NCI-H526 treated with DMSO at 0.1 percent for 48 hours (cell line): ENCODE measurements at regions not wholly inside any gene's neighbourhood (a gene's known extent, or its start where the extent isn't known, plus 50 kb on each side); places are given as distances from the start of the nearest gene placed in this dataset.

Source experiments
- DNase-seq: peaks from one replicate; lab custom pipeline; 2025; lab: John Stamatoyannopoulos, UW

DNA sequence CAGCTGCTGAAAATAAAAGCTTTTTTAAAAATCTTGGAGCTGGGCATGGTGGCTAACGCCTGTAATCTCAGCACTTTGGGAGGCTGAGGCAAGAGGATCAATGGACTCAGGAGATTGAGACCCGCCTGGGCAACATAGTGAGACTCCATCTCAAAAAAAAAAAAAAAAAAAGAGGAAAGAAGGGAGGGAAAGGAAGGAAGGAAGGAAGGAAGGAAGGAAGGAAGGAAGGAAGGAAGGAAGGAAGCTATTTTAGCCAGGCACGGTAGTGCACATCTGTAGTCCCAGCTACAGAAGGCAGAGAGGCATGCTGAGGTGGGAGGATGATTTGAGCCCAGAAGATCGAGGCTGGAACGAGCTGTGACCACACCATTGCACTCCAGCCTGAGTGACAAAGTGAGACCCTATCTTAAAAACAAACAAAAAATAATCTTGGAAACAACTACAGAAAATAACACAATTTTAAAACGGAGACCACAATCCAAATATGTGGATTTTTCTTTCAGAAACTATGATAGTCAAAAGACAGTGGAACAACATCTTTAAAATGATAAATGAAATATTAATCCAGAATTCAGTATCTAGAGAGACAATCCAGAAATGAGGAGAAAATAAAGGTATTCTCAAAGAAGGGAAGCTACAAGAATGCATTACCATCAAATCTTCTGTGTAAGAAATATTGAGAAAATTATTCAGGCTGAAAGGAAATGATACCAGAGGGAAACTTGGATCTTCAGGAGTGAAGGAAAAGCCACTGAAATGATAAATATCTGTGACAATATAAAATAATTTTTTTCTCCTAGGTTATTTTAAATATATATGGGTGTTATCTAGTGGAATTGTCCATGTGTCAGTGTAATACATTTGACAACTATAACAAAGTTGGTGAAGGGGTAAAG lies 182.0 kb downstream of the GPX5 start:
- DNase-seq = no peak

- no peak for DNase-seq
These were observed 184.0 kb downstream of the GPX5 start for GRCh38 chr6:28709478-28710349.

- no peak for DNase-seq
These were observed 184.9 kb downstream of the GPX5 start for GRCh38 chr6:28710466-28711191.

DNA sequence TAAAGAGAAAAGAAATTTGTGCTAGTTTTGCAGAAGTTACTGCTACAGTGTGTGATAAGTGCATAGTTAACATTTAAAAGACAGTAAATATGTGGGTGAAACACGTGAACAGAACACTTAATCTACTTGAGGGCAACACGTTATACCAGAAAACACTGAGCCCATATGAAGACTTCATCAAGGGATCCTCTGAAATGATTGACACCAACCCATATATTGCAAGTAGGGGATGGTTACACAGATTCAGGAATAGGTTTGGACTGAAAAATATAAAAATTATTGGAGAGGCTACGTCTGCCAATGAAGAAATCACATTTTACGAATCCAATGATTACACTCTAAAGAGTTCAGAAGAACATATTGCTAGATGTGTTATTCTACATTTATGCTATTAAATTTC lies 185.6 kb downstream of the GPX5 start:
- no peak for DNase-seq

- DNase-seq = no peak
These were observed 186.2 kb downstream of the GPX5 start for GRCh38 chr6:28711788-28712341.

DNA sequence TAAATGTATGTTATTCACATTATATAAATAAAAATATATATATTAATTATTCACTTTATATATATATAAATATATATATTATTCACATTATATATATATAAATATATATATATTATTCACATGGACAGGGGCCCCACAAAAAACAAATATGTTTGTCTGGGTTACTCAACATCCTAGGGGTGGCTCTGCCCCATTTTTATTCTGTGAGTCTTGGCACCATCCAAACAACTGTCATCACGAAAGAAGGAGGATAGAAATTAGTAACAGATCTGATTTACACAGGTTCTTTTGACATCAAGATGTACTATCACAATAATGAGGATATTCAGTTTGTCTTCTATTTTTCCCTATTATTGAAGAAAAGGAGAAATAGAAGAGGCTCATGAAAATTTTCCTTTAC lies 187.3 kb downstream of the GPX5 start:
- no peak for DNase-seq

GRCh38 chr6:28719275-28719940 lies 193.7 kb downstream of the GPX5 start:
- no peak for DNase-seq

- no peak for DNase-seq
These were observed 194.9 kb downstream of the GPX5 start for GRCh38 chr6:28720357-28721231.

GRCh38 chr6:28721372-28721771 lies 195.7 kb downstream of the GPX5 start:
- no peak for DNase-seq

DNA sequence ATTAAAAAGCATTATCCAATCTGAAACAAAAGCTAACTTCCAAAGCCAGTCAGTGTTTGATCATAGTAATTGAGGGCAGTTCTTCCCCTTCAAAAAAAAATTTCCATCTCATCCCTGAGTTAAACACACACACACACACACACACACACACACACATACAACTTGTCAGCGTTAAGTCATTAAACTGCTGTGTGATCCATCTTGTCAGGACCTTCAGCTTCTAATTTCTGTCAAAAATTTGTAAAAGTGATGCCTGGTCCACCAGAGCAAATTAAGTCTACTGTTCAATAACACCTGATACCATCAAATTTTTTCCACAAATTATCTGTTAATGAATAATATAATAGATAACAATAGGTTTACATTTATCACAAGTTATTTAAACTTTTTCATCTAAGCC lies 198.7 kb downstream of the GPX5 start:
- no peak for DNase-seq

- no peak for DNase-seq
These were observed 198.4 kb downstream of the TRIM27 start for GRCh38 chr6:28725274-28725809.

DNA sequence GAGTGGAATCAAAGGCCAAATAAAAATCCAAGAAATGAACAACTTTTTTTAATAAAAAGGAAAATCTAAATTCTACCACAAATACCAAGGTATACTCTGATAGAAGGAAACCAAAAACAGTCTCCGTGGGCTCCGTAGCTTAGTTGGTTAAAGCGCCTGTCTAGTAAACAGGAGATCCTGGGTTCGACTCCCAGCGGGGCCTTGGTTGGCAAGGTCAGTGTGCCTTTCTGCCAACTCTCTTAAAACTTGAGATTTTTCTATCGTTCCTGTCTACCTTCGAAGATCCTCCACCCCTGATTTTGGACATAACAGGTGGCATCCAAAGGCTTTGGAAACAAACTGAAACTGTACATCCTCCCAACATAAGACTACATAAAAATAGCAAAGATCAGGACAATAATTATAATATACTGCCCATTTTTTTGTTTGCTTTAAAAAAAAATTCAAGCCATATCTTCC lies 197.9 kb downstream of the TRIM27 start:
- DNase-seq = no peak

DNA sequence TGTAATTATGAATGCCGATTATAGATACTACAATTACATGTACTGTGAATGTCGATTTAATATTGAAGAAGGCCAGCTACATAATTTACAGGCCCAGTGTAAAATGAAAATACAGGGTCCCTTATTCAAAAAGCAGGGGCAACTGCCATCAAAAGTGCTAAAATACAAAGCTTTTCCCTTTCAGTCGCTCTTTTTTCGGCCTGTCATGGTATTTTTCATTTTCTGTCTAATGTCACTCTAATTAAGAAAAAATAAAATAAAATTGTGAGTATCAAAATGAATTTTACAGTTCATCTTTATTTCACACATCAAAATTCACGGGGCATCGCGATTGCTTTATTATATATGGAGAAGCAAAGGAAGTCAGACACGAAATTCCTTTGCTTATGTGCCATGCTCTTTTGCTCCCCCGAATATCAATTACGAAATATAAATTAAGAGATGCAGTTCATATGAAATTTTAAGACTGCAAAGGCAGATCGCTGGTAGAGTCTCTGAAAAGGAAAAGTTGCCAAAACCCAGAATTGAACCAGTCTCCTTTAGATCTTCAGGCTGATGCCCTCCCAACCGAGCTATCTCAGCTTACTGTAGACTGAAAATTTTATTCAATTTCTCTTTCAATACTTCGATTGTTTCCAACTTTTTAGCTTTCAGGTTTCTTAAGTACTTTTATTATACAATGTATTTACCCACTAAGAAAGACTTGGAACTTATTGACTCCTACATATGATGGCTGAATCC lies 197.0 kb downstream of the TRIM27 start:
- DNase-seq = no peak

- DNase-seq = no peak
These were observed 196.1 kb downstream of the TRIM27 start for GRCh38 chr6:28727559-28728211.

DNA sequence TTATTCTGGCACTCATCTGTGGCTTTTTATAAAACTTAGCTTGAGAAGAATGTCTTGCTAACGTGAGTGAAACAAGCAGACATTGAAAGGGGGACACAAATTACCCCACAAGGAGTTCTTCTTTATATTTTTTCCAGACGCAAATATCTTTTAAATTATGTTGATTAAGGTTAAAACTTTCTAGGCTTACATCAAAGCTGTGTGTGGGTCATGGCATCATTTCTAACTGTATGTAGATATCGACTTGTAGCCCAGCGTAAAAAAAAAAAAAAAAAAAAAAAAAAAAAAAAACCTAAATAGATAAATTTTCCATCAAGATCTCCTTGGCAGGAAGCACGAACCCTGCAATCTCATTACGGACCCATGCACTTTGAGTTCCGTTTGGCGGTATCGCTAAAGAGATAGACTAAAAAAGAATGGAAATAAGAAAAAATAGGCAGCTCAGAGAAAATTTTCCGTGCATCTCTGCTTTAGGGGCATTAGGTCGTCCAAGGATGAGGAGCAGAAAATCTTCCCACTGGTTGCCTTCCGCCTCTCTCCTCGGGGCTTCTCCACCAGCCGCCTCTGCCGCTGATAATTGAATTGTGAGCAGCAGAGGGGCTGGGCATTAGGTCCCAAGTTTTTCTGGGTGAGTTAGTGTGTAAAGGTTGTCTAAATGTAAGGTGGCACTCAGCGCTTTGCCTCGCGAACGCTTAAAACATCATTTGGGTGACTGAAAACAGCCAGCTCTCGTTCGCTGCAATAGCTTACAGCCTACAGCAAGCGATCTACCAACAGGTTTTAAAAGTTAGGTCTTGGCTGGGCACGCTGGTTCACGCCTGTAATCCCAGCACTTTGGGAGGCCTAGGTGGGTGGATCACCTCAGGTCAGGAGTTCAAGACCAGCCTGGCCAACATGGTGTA lies 194.0 kb downstream of the TRIM27 start:
- no peak for DNase-seq

GRCh38 chr6:28732052-28732451 lies 191.7 kb downstream of the TRIM27 start:
- no peak for DNase-seq

DNA sequence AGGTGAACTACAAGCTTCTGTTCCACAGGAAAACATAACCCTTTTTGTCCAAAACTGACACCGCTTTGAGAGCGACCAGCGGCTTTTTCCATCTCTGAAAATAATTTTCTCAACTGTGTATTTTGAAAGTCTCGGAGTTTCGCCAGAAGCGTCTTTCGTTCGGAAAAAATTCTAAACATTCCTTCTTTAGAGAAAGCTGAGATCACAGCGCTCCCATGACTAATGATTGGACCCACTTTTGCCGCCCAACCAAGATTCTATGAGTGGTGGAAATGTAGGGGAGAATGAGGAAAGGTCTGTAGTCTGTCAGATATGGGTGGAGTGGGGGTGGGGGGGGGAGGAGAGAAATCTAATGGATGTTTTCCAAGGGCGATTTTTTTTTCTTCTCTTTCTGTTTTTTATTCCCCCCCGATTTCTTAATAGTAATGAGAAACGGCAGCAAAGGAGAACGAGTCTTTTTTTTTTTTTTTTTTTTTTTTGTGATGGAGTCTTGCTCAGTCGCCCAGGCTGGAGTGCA lies 189.3 kb downstream of the TRIM27 start:
- DNase-seq = no peak

- no peak for DNase-seq
These were observed 187.7 kb downstream of the TRIM27 start for GRCh38 chr6:28736121-28736520.
